GM19043 (cell line): ENCODE measurements at regions not wholly inside any gene's neighbourhood (a gene's known extent, or its start where the extent isn't known, plus 50 kb on each side); places are given as distances from the start of the nearest gene placed in this dataset.
"Not testable (repeated sequence)": the region's sequence is repeated elsewhere in the genome, so short reads cannot be mapped to it uniquely, and the experiment has no call there.

Source experiments
- ATAC-seq: cut with Tn5 transposase; IDR thresholded peaks from one replicate; pipeline ENCODE4 v1.9.1; 2021; ENCODE audit warnings: low read depth; ENCODE audit not compliant: unreplicated experiment

- ATAC-seq, result not testable (repeated sequence)
These were observed 157.5 kb downstream of the LEPR start for GRCh38 chr1:65577982-65578381.

- no peak for ATAC-seq
These were observed 160.7 kb downstream of the LEPR start for GRCh38 chr1:65581119-65581518.

- no peak for ATAC-seq
These were observed 163.9 kb downstream of the LEPR start for GRCh38 chr1:65584399-65584798.

GRCh38 chr1:65590279-65590678, 169.8 kb downstream of the LEPR start:
- ATAC-seq, result no peak

GRCh38 chr1:65593516-65593915, 173.0 kb downstream of the LEPR start:
- no peak for ATAC-seq

- ATAC-seq, result no peak
These were observed 175.3 kb downstream of the LEPR start for GRCh38 chr1:65595724-65596123.

GRCh38 chr1:65596768-65597167, 176.3 kb downstream of the LEPR start:
- ATAC-seq, result no peak

- no peak for ATAC-seq
These were observed 185.2 kb downstream of the LEPR start for GRCh38 chr1:65605621-65606020.

- ATAC-seq, result no peak
These were observed 186.0 kb downstream of the LEPR start for GRCh38 chr1:65606426-65606825.

GRCh38 chr1:65613884-65614283, 178.8 kb upstream of the PDE4B start:
- no peak for ATAC-seq

GRCh38 chr1:65615859-65616258, 176.8 kb upstream of the PDE4B start:
- no peak for ATAC-seq

- not testable (repeated sequence) for ATAC-seq
These were observed 171.0 kb upstream of the PDE4B start for GRCh38 chr1:65621721-65622120.

GRCh38 chr1:65623895-65624294, 168.8 kb upstream of the PDE4B start:
- ATAC-seq, result no peak

GRCh38 chr1:65625528-65625927, 167.2 kb upstream of the PDE4B start:
- ATAC-seq, result no peak

- ATAC-seq, result no peak
These were observed 166.7 kb upstream of the PDE4B start for GRCh38 chr1:65626003-65626402.

- ATAC-seq, result no peak
These were observed 162.9 kb upstream of the PDE4B start for GRCh38 chr1:65629788-65630187.

- no peak for ATAC-seq
These were observed 161.8 kb upstream of the PDE4B start for GRCh38 chr1:65630855-65631254.

- ATAC-seq, result no peak
These were observed 160.5 kb upstream of the PDE4B start for GRCh38 chr1:65632235-65632634.

- no peak for ATAC-seq
These were observed 152.6 kb upstream of the PDE4B start for GRCh38 chr1:65640046-65640445.

- ATAC-seq, result not testable (repeated sequence)
These were observed 143.5 kb upstream of the PDE4B start for GRCh38 chr1:65649185-65649584.

- no peak for ATAC-seq
These were observed 142.0 kb upstream of the PDE4B start for GRCh38 chr1:65650682-65651081.

- ATAC-seq, result not testable (repeated sequence)
These were observed 138.2 kb upstream of the PDE4B start for GRCh38 chr1:65654526-65654925.

GRCh38 chr1:65657609-65658008, 135.1 kb upstream of the PDE4B start:
- not testable (repeated sequence) for ATAC-seq
